A673 (cell line): ENCODE measurements at regions not wholly inside any gene's neighbourhood (a gene's known extent, or its start where the extent isn't known, plus 50 kb on each side); places are given as distances from the start of the nearest gene placed in this dataset.

Source experiments
- BruUV-seq: library from RNA; stranded (reverse); fragments of 400-500 nt; replicated peaks from 2 replicates; lab custom pipeline; 2021; lab: Mats Ljungman, UMichigan
- CTCF ChIA-PET: fragments of 300-600 bp; sonication (Branson Sonifier 250); formaldehyde crosslinking; loops from one replicate; lab custom pipeline; 2022; ENCODE audit warnings: antibody characterized with exemption; lab: Charles Lee
- POLR2A ChIA-PET: fragments of 300-600 bp; sonication (Branson Sonifier 250); formaldehyde crosslinking; loops from one replicate; lab custom pipeline; 2022; ENCODE audit warnings: antibody characterized with exemption; ENCODE audit not compliant: low non-redundant PET; lab: Charles Lee
- DNase-seq: peaks from one replicate; pipeline ENCODE4 v3.0.0-alpha.2; 2015; ENCODE audit warnings: low spot score
- H3K27ac ChIP-seq: fragments of 200-600 bp; sonication (generic); 2 replicates; pipeline ENCODE4 v1.5.1; 2016; ENCODE audit warnings: mixed run types, low read depth, mild to moderate bottlenecking, mixed read lengths, antibody characterized with exemption, low read length; ENCODE audit not compliant: poor library complexity, severe bottlenecking
- H3K27me3 ChIP-seq: fragments of 200-600 bp; sonication (generic); replicated peaks from 2 replicates; pipeline ENCODE4 v1.6.1; 2017; ENCODE audit warnings: mixed run types, low read depth, mild to moderate bottlenecking, mixed read lengths, antibody characterized with exemption, low read length; ENCODE audit not compliant: insufficient read depth, poor library complexity
- H3K36me3 ChIP-seq: fragments of 200-600 bp; sonication (generic); 2 replicates; pipeline ENCODE4 v1.6.1; 2016; ENCODE audit warnings: mixed run types, mild to moderate bottlenecking, mixed read lengths, antibody characterized with exemption, low read length; ENCODE audit not compliant: insufficient read depth, poor library complexity, severe bottlenecking
- H3K4me1 ChIP-seq: fragments of 200-600 bp; sonication (generic); 2 replicates; pipeline ENCODE4 v1.6.1; 2017; ENCODE audit warnings: mixed run types, mild to moderate bottlenecking, mixed read lengths, antibody characterized with exemption, low read length; ENCODE audit not compliant: insufficient read depth, poor library complexity, severe bottlenecking
- H3K4me3 ChIP-seq: fragments of 200-600 bp; sonication (generic); 2 replicates; pipeline ENCODE4 v1.5.1; 2016; ENCODE audit warnings: low read depth, mixed run types, mild to moderate bottlenecking, mixed read lengths, low read length; ENCODE audit not compliant: poor library complexity, severe bottlenecking
- H3K9me3 ChIP-seq: fragments of 200-600 bp; sonication (generic); 2 replicates; pipeline ENCODE4 v1.6.1; 2016; ENCODE audit warnings: mixed run types, low read depth, mild to moderate bottlenecking, mixed read lengths, antibody characterized with exemption, low read length; ENCODE audit not compliant: poor library complexity, severe bottlenecking
- CTCF ChIP-seq: fragments of 300-800, 200-600 bp; sonication (generic); conservative IDR thresholded peaks from 2 replicates; pipeline ENCODE4 v1.5.1; 2017; ENCODE audit warnings: low read depth, mild to moderate bottlenecking, antibody characterized with exemption, low read length, moderate library complexity, mixed read lengths
- EZH2 ChIP-seq: fragments of 200-600 bp; sonication (generic); IDR thresholded peaks from 2 replicates; pipeline ENCODE4 v1.6.1; 2017; ENCODE audit warnings: borderline replicate concordance, low read depth, mild to moderate bottlenecking, mixed read lengths, antibody characterized with exemption, low read length; ENCODE audit not compliant: poor library complexity, severe bottlenecking
- intact Hi-C: fragments of 100-400 bp; cut with micrococcal nuclease; formaldehyde crosslinking; loops from one replicate; pipeline ENCODE4 v1.10.0; 2022; ENCODE audit not compliant: unreplicated experiment

GRCh38 chr6:122116835-122117627, 282.4 kb upstream of the HSF2 start:
- no peak overlapping the region for H3K4me3 ChIP-seq
- no peaks in the 10 kb centered on the region for H3K9me3 ChIP-seq
- ChIA-PET POLR2A (no interaction called here), CTCF (no interaction called here)
- intact Hi-C loops: no loop called here
- H3K36me3 ChIP-seq: no peaks in the 10 kb centered on the region
- DNase-seq: no peak
- no peaks in the 10 kb centered on the region for H3K4me1 ChIP-seq
- TF ChIP-seq CTCF: no peak
- TF ChIP-seq EZH2: no peak
- no peak overlapping the region for H3K27ac ChIP-seq
- H3K27me3 ChIP-seq: no peaks in the 10 kb centered on the region
- no TSS peak for BruUV-seq

DNA sequence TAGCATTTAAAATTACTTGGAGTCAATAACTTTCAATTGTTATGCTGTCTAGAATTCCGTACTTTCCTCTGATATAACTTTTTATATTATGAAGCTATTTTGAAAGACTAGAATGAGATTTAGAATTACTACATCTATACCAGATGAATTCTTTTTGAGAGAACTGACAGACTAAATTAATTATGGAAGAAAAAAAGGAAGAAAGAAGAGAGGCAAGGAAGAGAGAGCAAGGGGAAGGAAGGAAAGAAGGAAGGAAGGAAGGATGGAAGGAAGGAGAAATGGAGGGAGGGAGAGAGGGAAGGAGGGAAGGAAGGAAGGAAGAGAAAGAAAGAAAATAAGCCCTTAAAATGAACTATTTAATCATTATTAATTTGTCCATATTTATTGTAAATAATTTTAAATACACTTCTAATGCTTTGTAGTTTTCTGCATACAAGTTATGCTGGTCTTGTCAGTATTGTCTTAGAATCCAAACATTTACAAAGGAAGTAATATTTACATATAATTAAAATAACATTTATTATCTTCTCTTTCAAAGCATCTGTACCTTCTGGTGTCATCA, 280.4 kb upstream of the HSF2 start:
- Histone ChIP-seq H3K36me3 (no peaks in the 10 kb centered on the region), H3K27me3 (no peaks in the 10 kb centered on the region), H3K4me3 (no peak overlapping the region), H3K27ac (no peak overlapping the region), H3K9me3 (no peaks in the 10 kb centered on the region), H3K4me1 (no peaks in the 10 kb centered on the region)
- TF ChIP-seq CTCF (no peak), EZH2 (no peak)
- ChIA-PET CTCF (no interaction called here), POLR2A (no interaction called here)
- no TSS peak for BruUV-seq
- DNase-seq: no peak
- intact Hi-C loops: no loop called here

GRCh38 chr6:122122202-122122601, 277.2 kb upstream of the HSF2 start:
- ChIA-PET POLR2A (no interaction called here), CTCF (no interaction called here)
- intact Hi-C loops: no loop called here
- BruUV-seq: no TSS peak
- H3K4me1 ChIP-seq: no peaks in the 10 kb centered on the region
- TF ChIP-seq CTCF: no peak
- no peak for TF ChIP-seq EZH2
- no peaks in the 10 kb centered on the region for H3K36me3 ChIP-seq
- H3K9me3 ChIP-seq: no peaks in the 10 kb centered on the region
- no peak overlapping the region for H3K27ac ChIP-seq
- H3K4me3 ChIP-seq: no peak overlapping the region
- DNase-seq: no peak
- H3K27me3 ChIP-seq: no peaks in the 10 kb centered on the region
